ENCODE measurements at regions not wholly inside any gene's neighbourhood (a gene's known extent, or its start where the extent isn't known, plus 50 kb on each side); places are given as distances from the start of the nearest gene placed in this dataset.

- no peak overlapping the region for H4K91ac ChIP-seq (replicated peaks; ENCODE audit: insufficient read length, low read length)
- H2BK5ac ChIP-seq (ENCODE audit: low read depth, low read length) = no peak overlapping the region
- no peaks in the 10 kb centered on the region for H3K79me2 ChIP-seq (ENCODE audit: control insufficient read depth in 1 of 2, insufficient read depth in 2 of 2, low read length in 2 of 2)
- no peak overlapping the region for H2AFZ ChIP-seq (ENCODE audit: low read length)
- H3K56ac ChIP-seq (replicated peaks; ENCODE audit: insufficient read length, low read depth, low read length) = no peak overlapping the region
- H3K4me2 ChIP-seq (ENCODE audit: insufficient read depth in 1 of 2, low read depth in 2 of 2, low read length in 2 of 2) = no peak overlapping the region
- H2BK120ac ChIP-seq (replicated peaks; ENCODE audit: low read depth, low read length) = no peak overlapping the region
- no peak for FAIRE-seq
- no peaks in the 10 kb centered on the region for H3K79me1 ChIP-seq (ENCODE audit: low read depth, low read length)
- no peak overlapping the region for H3K9ac ChIP-seq (replicated peaks in 1 of 4; ENCODE audit: extremely low read depth in 1 of 4, low read depth in 3 of 4, low read length in 3 of 4)
- H3K14ac ChIP-seq (ENCODE audit: insufficient read length) = no peak overlapping the region
- H3K9me3 ChIP-seq (ENCODE audit: insufficient read depth in 2 of 2, low read depth in 1 of 2, low read length in 1 of 2) = peaks cover 0 to 6% of the 10 kb centered on the region in 2 experiments; a peak in 1 of 4 replicates
- H4K8ac ChIP-seq (ENCODE audit: extremely low read depth, insufficient read depth, low read length) = no peak overlapping the region
- H4K20me1 ChIP-seq (replicated peaks in 1 of 2; ENCODE audit: control insufficient read depth in 1 of 2, insufficient read depth in 2 of 2, low read length in 2 of 2) = no peaks in the 10 kb centered on the region
- no peaks in the 10 kb centered on the region; a peak in 1 of 7 replicates for H3K4me1 ChIP-seq (replicated peaks in 1 of 4; ENCODE audit: control insufficient read depth in 3 of 4, insufficient read depth in 4 of 4, low read length in 3 of 4)
- H3K23ac ChIP-seq (ENCODE audit: insufficient read length) = no peak overlapping the region
- WGBS, 2 experiments (ENCODE audit: extremely low coverage in 1 of 2, insufficient coverage in 1 of 2, insufficient read length in 1 of 2, insufficient replicate concordance in 2 of 2, low coverage in 1 of 2, low lambda C conversion rate in 2 of 2, missing lambda C conversion rate in 1 of 2) = 83% methylated on average over 1 of the region's 1 CpG; no CpG with 5 or more reads in 1 of the 2 experiments
- TF ChIP-seq TBP (IDR thresholded peaks at IDR 0.05; ENCODE audit: low read depth, low read length) = no peak
- no peak for TF ChIP-seq CHD2 (IDR thresholded peaks at IDR 0.05; ENCODE audit: low read length)
- no peak for TF ChIP-seq RFX5 (IDR thresholded peaks at IDR 0.05; ENCODE audit: borderline replicate concordance, low read depth, low read length)
- TF ChIP-seq POLR2A (IDR thresholded peaks at IDR 0.05; ENCODE audit: control extremely low read depth in 1 of 2, low read depth in 2 of 2, low read length in 2 of 2) = no peak
- TF ChIP-seq NRF1 (IDR thresholded peaks at IDR 0.05; ENCODE audit: low read depth, low read length) = no peak
- TF ChIP-seq PHF8 (conservative IDR thresholded peaks at IDR 0.05; ENCODE audit: low read depth, low read length) = no peak
- TF ChIP-seq TAF1 (IDR thresholded peaks at IDR 0.05; ENCODE audit: low read depth, low read length) = no peak
- no peak for TF ChIP-seq RXRA (IDR thresholded peaks at IDR 0.05; ENCODE audit: insufficient read depth, low read depth, low read length)
- TF ChIP-seq BRCA1 (IDR thresholded peaks at IDR 0.05; ENCODE audit: low read depth, low read length) = no peak
- no peak for TF ChIP-seq EGR1 (IDR thresholded peaks at IDR 0.05; ENCODE audit: borderline replicate concordance, low read depth, low read length)
- no peak for TF ChIP-seq BCL11A (IDR thresholded peaks at IDR 0.05; ENCODE audit: low read depth in 2 of 2, low read length in 2 of 2)
- no peak for TF ChIP-seq HDAC2 (IDR thresholded peaks at IDR 0.05; ENCODE audit: borderline replicate concordance in 1 of 2, low read depth in 2 of 2, low read length in 2 of 2)
- TF ChIP-seq GABPA (IDR thresholded peaks at IDR 0.05; ENCODE audit: borderline replicate concordance, insufficient read depth, low read length) = no peak
- H3K27me3 ChIP-seq (replicated peaks in 1 of 4; ENCODE audit: control insufficient read depth in 3 of 4, extremely low read depth in 1 of 4, insufficient read depth in 3 of 4, low read length in 3 of 4) = no peaks in the 10 kb centered on the region
- H3K23me2 ChIP-seq (ENCODE audit: low read depth, low read length) = no peaks in the 10 kb centered on the region
- ChIA-PET CTCF (ENCODE audit: partially characterized antibody) (interaction anchor here (0.9 to 1.3 kb wide), 3 partner anchors 14 to 138 kb away, joined by 3 read pairs; no protein-coding TSS in a partner anchor), POLR2A (ENCODE audit: partially characterized antibody) (no interaction called here)
- no peak overlapping the region for H2BK15ac ChIP-seq (ENCODE audit: low read length)
- H2AK5ac ChIP-seq (ENCODE audit: low read depth, low read length) = no peak overlapping the region
- H3K4ac ChIP-seq (replicated peaks; ENCODE audit: insufficient read length, low read depth, low read length) = no peak overlapping the region
- H4K5ac ChIP-seq (ENCODE audit: insufficient read length, low read depth, low read length) = no peak overlapping the region
- H3K36me3 ChIP-seq (ENCODE audit: control insufficient read depth in 2 of 4, insufficient read depth in 4 of 4, low read length in 3 of 4) = peaks cover 0 to 5% (median 1%) of the 10 kb centered on the region in 4 experiments; a peak in 2 of 8 replicates
- H2BK20ac ChIP-seq (ENCODE audit: low read length) = no peak overlapping the region
- no peak for DNase-seq (ENCODE audit: low read depth in 1 of 2, low spot score in 2 of 2)
- no peak overlapping the region for H3K27ac ChIP-seq (ENCODE audit: low read depth, low read length)
- H3K18ac ChIP-seq (ENCODE audit: extremely low read depth, low read length) = no peak overlapping the region
- no peak overlapping the region for H2BK12ac ChIP-seq (ENCODE audit: low read depth, low read length)
- H3K4me3 ChIP-seq (ENCODE audit: extremely low read depth in 1 of 4, insufficient read depth in 2 of 4, low read depth in 3 of 4, low read length in 4 of 4) = no peak overlapping the region
Observed at GRCh38 chr11:95567685-95568084, 221.9 kb downstream of the FAM76B start.
